HG03060 (cell line): ENCODE measurements at regions not wholly inside any gene's neighbourhood (a gene's known extent, or its start where the extent isn't known, plus 50 kb on each side); places are given as distances from the start of the nearest gene placed in this dataset.

Source experiments
- ATAC-seq: cut with Tn5 transposase; IDR thresholded peaks from one replicate; pipeline ENCODE4 v1.9.1; 2021; ENCODE audit warnings: low read depth, moderate number of reproducible peaks; ENCODE audit not compliant: unreplicated experiment

GRCh38 chr17:68812876-68813584 is 142.2 kb downstream of the ABCA8 start:
- ATAC-seq, result no peak

GRCh38 chr17:68809148-68809547 is 146.0 kb downstream of the ABCA8 start:
- no peak for ATAC-seq

DNA sequence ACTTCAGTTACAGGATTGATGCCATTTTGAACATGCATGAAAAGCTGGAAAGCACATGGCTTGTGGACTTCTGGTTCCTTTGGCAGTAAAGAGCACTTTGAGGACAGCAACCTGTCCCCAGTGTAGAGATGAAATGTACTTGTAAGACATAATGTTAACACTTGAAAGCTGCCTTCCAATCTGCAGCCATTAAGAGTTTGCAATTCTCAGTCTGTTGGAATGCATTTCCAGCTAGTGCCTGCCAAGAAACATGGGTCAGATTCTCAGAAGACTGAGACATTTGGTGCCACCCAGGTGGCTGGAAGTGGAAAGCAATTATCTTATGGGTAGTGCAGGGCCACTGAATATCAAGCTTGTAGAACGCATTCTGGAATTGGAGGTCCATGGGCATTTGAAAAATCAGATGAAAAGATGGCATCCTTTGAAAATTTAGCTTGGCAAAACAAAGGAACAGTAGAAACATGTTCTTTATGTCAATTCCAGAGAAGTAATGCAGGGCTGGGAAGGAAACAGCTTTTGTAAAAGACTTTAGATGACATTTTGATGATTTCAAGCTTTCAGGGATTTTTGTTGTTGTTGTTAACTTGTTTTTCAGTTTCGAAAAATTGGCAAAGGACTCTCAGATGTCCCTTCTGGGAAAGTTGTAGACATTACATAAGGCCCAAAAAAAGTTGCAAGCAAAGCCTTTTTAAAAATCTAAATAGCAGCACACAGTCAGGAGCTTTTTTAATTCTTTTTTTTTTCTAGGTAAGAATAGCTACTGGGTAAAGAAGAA is 147.0 kb downstream of the ABCA8 start:
- no peak for ATAC-seq

GRCh38 chr17:68805609-68806008 is 149.6 kb downstream of the ABCA8 start:
- no peak for ATAC-seq

GRCh38 chr17:68804777-68805520 is 150.2 kb downstream of the ABCA8 start:
- ATAC-seq, result no peak

DNA sequence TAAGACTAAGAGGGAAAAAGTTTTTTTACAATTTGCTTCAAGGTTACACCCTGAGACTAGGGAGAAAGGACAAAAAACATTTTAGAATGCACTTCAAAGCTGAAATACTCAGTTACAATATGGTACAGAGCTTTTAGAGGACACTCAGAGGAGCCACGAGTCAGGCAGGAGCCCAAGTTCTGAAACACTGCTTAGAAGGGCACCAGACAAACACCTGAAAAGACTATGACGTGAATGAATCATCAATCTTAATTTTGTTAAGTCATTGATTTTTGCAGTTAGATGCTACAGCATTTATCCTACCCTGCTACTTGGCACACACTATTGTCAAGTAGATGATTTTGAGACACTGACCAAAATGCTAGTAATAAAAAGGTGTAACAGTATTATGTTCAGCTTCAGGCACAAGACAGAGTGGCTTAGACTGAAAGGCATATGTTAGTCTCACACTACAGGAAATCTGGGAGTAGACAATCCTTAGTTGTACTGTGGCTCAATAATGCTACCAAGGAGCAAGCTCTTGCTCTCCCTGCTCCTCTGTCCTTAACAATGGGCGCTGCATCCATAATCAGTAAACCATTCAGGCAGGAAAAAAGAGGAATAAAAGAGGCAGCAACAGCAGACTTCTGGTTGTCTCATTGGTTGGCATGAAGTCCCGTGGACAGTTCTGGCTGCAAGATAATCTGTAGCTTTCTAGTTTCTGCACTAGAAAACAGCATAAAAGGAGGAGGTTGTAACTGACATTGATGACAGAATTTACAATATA is 151.8 kb downstream of the ABCA8 start:
- ATAC-seq, result no peak

- no peak for ATAC-seq
These were observed 153.6 kb downstream of the ABCA8 start for GRCh38 chr17:68801335-68802247.

DNA sequence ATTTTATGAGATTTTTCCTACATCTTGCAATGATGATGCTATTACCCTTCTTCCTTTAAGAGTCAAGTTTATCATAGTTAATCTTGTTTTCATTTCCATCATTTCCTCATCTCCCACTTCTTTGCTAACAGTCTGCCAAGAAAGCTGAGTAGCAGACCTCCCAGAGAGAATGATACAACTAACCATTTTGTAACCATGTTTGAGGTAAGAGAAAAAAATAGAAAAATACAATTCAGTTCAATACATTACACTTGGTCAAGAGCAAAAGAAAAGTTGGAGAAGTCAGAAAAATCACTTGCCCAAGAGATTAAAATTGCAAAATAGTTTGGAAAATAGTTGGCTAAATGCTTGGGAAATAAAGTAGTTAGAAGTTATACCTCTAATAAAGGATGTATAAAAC is 154.4 kb downstream of the ABCA8 start:
- ATAC-seq, result no peak

GRCh38 chr17:68794636-68795434 is 160.4 kb downstream of the ABCA8 start:
- ATAC-seq, result no peak

GRCh38 chr17:68792873-68793272 is 162.3 kb downstream of the ABCA8 start:
- ATAC-seq, result no peak

DNA sequence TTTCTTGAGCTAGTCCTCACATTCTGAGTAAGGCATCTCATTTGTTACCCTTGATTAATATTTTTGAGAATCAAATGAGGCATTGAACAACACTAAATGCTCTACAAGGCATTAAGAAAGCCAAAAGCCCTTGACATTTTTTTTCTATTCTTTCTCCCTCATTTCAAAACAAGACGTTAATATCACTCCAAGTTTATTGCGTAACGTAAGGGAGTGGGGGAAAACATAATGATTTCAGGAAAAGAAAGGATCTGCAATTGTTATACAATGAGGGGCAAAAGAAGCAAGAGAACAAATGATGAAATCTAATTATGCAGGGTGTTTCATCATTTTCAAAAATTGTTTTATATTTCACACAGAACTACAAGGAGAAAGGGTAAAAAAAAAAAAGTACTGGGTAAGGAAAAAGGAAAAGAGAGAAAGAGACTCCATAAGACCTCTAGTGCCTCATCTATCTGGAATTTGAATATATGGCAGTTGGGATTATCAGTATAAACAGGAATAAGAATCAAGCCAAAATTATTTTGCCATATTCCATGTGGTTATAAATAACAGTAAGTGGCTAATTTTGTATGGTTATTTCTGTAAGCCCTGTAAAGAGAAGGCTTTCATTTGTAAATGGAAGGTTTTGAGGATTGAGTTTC is 163.0 kb downstream of the ABCA8 start:
- ATAC-seq, result no peak

DNA sequence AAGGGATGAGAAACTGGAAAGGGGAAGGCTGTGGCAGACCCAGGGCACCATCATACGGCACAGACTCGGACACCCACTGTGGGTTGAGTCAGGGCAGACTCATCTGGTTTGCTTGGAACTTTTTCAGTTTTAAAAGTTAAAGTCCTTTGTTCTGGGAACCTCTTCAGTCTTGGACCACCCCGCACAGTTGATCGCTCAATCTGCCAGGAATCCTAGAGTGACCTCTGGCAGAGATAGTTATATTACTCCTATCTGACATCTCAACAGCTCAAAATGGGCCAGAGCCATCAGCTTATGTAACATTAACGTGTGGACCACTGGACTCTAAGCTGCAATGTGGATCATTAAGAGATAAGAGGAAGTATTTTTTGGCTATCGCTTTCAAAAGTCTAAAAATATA is 164.3 kb downstream of the ABCA8 start:
- ATAC-seq, result no peak

- ATAC-seq, result no peak
These were observed 164.7 kb downstream of the ABCA8 start for GRCh38 chr17:68790492-68790891.

GRCh38 chr17:68789203-68789962 is 165.8 kb downstream of the ABCA8 start:
- no peak for ATAC-seq

GRCh38 chr17:68785565-68786486 is 169.4 kb downstream of the ABCA8 start:
- ATAC-seq, result no peak

DNA sequence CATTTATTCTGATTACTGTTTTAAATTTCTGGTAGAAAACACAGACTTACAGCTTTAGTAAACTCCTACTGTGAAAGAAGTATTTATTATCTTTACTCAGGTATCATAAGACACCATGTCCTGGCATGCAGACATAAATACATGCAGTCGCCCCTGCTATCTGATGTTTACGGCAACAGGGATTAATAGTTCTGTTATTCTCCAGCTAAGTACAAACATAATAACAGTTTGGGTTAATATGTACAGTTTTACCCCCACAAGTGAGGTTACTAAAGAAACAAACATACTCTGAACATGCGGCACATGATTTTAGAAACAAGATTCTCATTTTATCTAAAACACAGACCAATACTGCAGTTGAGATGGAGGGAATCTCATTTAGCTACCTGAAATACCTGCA is 170.8 kb downstream of the ABCA8 start:
- no peak for ATAC-seq

DNA sequence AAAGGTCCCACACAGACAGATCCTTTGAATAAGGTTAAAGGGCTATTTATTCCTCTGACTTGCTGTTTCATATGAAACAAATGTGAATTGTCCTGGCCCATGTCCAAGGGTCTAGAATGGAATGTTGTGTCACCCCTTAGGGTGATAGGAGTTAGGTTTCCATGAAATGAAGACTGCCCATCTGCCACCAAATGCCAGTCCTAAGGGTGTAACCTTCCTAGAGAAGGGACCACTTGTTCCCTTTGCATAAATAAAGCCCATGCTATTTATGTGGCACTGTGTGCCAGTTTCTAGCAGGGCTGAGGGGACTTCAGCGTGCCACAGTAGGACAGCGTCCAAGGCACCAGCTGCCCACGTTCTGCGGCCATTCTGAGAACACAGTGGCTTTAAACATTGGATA is 171.3 kb downstream of the ABCA8 start:
- no peak for ATAC-seq
